MM.1S (cell line): ENCODE measurements at regions not wholly inside any gene's neighbourhood (a gene's known extent, or its start where the extent isn't known, plus 50 kb on each side); places are given as distances from the start of the nearest gene placed in this dataset.

Experiments used
- EZH2 ChIP-seq: fragments of 300-600 bp; sonication (generic); optimal IDR thresholded peaks from 2 replicates; pipeline ENCODE3; 2017; ENCODE audit warnings: low read depth, mild to moderate bottlenecking, antibody characterized with exemption, low read length, mixed read lengths
- EZH2phosphoT487 ChIP-seq: fragments of 300-600 bp; sonication (generic); IDR thresholded peaks from 2 replicates; pipeline ENCODE4 v1.6.1; 2018; ENCODE audit warnings: antibody characterized with exemption, low read length
- TF ChIP-seq, protein P1 (sequence below): fragments of 300-600 bp; sonication (generic); IDR thresholded peaks from 2 replicates; pipeline ENCODE4 v1.5.1; 2016; ENCODE audit warnings: antibody characterized with exemption, low read length, mixed read lengths

DNA sequence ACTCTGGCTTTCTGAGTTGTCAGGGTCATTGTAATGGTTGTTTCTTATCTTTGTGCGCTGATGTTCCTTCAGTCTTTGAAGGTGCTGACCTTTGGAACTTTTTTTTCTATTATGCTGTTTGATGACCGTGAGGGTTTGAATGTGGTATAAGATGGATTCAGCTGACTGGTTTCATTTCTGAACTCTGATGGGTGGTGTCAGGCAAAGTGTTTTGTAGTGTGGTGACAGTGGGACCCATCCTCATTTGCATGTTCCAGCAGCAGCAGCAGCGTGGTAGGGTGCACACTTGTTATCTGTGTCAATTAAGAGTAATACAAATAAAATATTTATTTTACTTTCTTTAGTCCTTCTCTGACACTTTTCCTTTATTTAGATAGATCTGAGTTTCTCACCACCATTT lies 227.7 kb upstream of the PRR16 start:
- TF ChIP-seq, protein P1, sequence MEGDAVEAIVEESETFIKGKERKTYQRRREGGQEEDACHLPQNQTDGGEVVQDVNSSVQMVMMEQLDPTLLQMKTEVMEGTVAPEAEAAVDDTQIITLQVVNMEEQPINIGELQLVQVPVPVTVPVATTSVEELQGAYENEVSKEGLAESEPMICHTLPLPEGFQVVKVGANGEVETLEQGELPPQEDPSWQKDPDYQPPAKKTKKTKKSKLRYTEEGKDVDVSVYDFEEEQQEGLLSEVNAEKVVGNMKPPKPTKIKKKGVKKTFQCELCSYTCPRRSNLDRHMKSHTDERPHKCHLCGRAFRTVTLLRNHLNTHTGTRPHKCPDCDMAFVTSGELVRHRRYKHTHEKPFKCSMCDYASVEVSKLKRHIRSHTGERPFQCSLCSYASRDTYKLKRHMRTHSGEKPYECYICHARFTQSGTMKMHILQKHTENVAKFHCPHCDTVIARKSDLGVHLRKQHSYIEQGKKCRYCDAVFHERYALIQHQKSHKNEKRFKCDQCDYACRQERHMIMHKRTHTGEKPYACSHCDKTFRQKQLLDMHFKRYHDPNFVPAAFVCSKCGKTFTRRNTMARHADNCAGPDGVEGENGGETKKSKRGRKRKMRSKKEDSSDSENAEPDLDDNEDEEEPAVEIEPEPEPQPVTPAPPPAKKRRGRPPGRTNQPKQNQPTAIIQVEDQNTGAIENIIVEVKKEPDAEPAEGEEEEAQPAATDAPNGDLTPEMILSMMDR = no peak
- no peak for TF ChIP-seq EZH2phosphoT487
- no peak for TF ChIP-seq EZH2
